Psoas muscle (tissue), 7 donors: ENCODE measurements at regions not wholly inside any gene's neighbourhood (a gene's known extent, or its start where the extent isn't known, plus 50 kb on each side); places are given as distances from the start of the nearest gene placed in this dataset.
A peak's percentile ranks its signal among the peaks of the same experiment; 100 is the strongest.

Experiments used
- ATAC-seq, 4 donors: fragments of 200-7000 bp; cut with Tn5 transposase; one replicate each; pipeline ENCODE4 v1.9.1; 2020; ENCODE audit warnings: moderate library complexity in 3 of 4, mild to moderate bottlenecking in 2 of 4
- DNase-seq, 2 donors: peaks; one replicate each; pipeline ENCODE4 v3.0.0-alpha.2; 2020
- H3K27ac ChIP-seq: fragments of 200-600 bp; one replicate; pipeline ENCODE4 v1.8.0; 2022
- H3K27me3 ChIP-seq, 3 donors: fragments of 200-600 bp in 1 of 3; one replicate each; pipeline versions ENCODE4 v1.6.1 to v1.8.0; 2013 to 2022; ENCODE audit warnings: low read length in 2 of 3, mild to moderate bottlenecking in 2 of 3, moderate library complexity in 1 of 3; ENCODE audit not compliant: insufficient read depth in 3 of 3
- H3K36me3 ChIP-seq, 2 donors: fragments of 200-600 bp in 1 of 2; one replicate each; pipeline versions ENCODE4 v1.6.1 to v1.8.0; 2013 to 2022; ENCODE audit warnings: low read depth in 1 of 2, mild to moderate bottlenecking in 1 of 2, moderate library complexity in 1 of 2; ENCODE audit not compliant: insufficient read depth in 1 of 2
- H3K4me1 ChIP-seq: fragments of 200-600 bp; one replicate; pipeline ENCODE4 v1.8.0; 2022
- H3K4me3 ChIP-seq: fragments of 200-600 bp; one replicate; pipeline ENCODE4 v1.8.0; 2022; ENCODE audit warnings: mild to moderate bottlenecking
- H3K9me3 ChIP-seq: fragments of 200-600 bp; one replicate; pipeline ENCODE4 v1.8.0; 2022
- WGBS, 3 donors: extraction: QIAGEN DNeasy Blood & Tissue Kit; methylation state at CpG; one replicate each; pipeline versions ENCODE4 v1.1.6 to v1.1.7; 2013; 5-methylcytosine and 5-hydroxymethylcytosine counted together
- intact Hi-C, 2 donors: fragments of 100-400 bp; cut with DNase I; formaldehyde crosslinking; loops; one replicate each; pipeline versions ENCODE4 v1.11.0 to v1.14.2; 2022
- TF ChIP-seq, protein P1 (sequence below): fragments of 200-600 bp; IDR thresholded peaks from one replicate; pipeline ENCODE4 v1.8.0; 2022; ENCODE audit warnings: antibody characterized with exemption
- donor health status: healthy with polysubstance abuse.
- donor health status: DM: no; HTN: no; CAD: no; lungs with moderate emphysema.
- donor health status: Bipolar disorder and iron deficiency.
- donor health status: healthy.
- donor health status: DM: yes; HTN: yes; CAD: no.
- donor health status: DM: no; HTN: no; CAD: no.
- donor health status: DM: yes; HTN: yes; CAD: no.

DNA sequence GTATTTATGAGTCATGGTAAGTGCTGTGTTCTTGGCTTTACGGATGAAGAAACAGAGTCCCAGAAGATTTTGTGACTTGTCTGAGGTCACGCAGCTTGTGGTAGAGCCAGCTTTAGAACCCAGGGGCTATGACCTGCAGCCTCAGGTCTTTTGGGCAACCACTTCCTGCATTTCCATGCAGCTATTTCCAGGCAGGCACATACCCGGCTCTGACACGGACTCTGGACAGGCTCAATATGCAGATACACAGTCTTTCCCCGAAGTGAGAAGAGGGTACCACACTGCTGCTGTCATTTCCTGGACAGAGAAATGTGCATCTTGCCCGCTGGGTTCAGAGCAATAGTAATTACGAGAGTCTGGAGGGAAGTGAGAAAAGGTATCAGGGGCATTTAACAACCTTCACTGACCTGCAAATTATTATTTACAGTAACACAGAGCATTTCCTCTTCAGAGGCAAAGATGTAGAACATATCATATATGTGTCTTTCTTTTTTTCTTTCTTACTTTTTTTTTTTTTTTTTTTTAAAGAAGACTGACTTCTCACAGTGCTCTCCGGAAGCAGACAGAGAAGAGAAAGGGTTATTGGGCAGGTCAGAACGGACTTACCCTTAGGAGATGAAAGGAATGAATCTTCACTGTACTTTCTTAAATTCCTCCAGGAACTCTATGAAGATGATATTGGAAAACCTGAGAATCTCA is 185.1 kb downstream of the CLIC5 start:
- 58 to 65% (median 59%) methylated on average over 9 of the region's 9 CpGs for WGBS, 3 donors
- Histone ChIP-seq H3K4me1 (no peaks in the 10 kb centered on the region), H3K9me3 (no peaks in the 10 kb centered on the region), H3K4me3 (no peak overlapping the region), H3K27ac (no peak overlapping the region), H3K27me3 (no peaks in the 10 kb centered on the region), H3K36me3 (no peaks in the 10 kb centered on the region)
- intact Hi-C loops: no loop called here
- TF ChIP-seq, protein P1, sequence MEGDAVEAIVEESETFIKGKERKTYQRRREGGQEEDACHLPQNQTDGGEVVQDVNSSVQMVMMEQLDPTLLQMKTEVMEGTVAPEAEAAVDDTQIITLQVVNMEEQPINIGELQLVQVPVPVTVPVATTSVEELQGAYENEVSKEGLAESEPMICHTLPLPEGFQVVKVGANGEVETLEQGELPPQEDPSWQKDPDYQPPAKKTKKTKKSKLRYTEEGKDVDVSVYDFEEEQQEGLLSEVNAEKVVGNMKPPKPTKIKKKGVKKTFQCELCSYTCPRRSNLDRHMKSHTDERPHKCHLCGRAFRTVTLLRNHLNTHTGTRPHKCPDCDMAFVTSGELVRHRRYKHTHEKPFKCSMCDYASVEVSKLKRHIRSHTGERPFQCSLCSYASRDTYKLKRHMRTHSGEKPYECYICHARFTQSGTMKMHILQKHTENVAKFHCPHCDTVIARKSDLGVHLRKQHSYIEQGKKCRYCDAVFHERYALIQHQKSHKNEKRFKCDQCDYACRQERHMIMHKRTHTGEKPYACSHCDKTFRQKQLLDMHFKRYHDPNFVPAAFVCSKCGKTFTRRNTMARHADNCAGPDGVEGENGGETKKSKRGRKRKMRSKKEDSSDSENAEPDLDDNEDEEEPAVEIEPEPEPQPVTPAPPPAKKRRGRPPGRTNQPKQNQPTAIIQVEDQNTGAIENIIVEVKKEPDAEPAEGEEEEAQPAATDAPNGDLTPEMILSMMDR: no peak
- no peak for ATAC-seq
- no peak for DNase-seq

DNA sequence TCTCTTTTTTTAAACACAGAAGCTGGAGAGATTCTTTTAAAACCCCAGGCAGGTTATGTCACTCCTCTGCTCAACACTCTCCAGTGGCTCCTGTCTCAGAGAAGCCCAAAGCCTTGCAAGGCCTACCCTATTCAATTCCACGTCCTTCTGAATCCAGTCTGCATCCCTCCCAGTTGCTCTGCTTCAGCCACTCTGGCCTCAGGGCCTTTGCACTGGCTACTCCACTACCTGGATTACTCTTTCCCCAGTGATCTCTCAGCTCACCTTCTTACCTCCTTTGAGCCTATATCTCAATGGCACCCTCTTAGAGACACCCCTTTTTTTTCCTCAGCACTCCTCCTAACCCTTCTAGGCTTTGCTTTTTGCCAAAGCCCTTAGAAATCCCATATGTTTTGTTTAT is 185.8 kb downstream of the CLIC5 start:
- Histone ChIP-seq H3K4me1 (no peaks in the 10 kb centered on the region), H3K36me3 (no peaks in the 10 kb centered on the region), H3K4me3 (no peak overlapping the region), H3K9me3 (no peaks in the 10 kb centered on the region), H3K27me3 (no peaks in the 10 kb centered on the region), H3K27ac (no peak overlapping the region)
- no peak for DNase-seq
- TF ChIP-seq, protein P1: no peak
- ATAC-seq: no peak
- 93 to 95% (median 95%) methylated on average over 1 of the region's 1 CpG for WGBS, 3 donors
- intact Hi-C loops: no loop called here

DNA sequence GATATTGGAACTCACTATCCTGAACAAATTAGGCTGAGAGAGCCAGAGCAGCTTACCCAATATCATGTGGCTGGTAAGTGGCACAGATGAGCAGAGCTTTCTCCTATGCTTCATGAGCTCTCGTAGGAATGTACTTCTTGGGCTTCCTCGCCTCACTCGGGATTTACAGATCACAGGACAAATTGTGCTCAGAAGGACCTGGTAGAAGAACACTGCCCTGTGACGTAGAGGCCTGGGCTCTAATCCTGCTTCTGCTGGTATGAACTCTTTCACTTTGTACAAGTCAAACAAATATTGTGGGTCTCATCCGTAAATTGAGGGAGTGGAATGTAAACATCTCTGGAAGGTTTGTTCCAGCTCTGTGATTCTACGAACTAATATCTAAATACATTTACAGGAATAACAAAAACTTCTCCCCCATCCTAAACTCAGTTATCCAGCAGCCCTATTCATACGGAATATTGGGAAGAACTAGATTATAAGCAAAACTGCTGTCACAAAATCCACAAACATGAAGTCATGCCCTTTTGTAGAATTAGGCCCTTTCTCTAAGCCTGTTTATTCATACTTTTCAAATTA is 187.6 kb downstream of the CLIC5 start:
- intact Hi-C loops: no loop called here
- no peaks in the 10 kb centered on the region for H3K27me3 ChIP-seq
- no peak overlapping the region for H3K4me3 ChIP-seq

DNA sequence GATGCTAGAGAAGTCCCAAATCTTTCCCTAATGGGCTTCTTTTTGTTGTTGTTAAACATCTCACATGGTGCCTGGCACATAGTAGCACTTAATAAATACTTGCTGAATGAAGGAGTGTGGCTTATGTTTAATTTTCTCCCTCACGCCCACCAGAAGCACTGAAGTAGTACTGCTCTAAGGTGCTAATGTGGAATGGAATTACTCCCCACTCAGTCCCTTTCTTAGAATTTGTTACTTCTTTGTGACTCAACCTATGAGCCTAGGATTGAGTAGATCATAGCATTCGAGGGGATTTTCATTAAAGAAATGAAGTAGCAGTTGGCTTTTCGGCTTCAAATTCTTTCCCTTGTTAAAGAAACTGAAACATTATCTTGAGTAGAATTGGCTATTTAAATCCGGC is 192.8 kb downstream of the CLIC5 start:
- intact Hi-C loops: no loop called here
- 78 to 82% (median 81%) methylated on average over 4 of the region's 4 CpGs for WGBS, 3 donors
- H3K9me3 ChIP-seq: no peaks in the 10 kb centered on the region
- DNase-seq (no peak), ATAC-seq (no peak)
- no peaks in the 10 kb centered on the region for H3K36me3 ChIP-seq
- H3K4me3 ChIP-seq: no peak overlapping the region
- no peak overlapping the region for H3K27ac ChIP-seq
- no peaks in the 10 kb centered on the region for H3K27me3 ChIP-seq
- TF ChIP-seq, protein P1: no peak
- no peaks in the 10 kb centered on the region for H3K4me1 ChIP-seq

More for the DNA sequence above, 187.6 kb downstream of the CLIC5 start:
- Histone ChIP-seq H3K4me1 (no peaks in the 10 kb centered on the region), H3K36me3 (no peaks in the 10 kb centered on the region), H3K27ac (no peak overlapping the region), H3K9me3 (no peaks in the 10 kb centered on the region)
- ATAC-seq: peak in 2 of 4 donors; percentile 11 to 35
- DNase-seq: no peak
- TF ChIP-seq, protein P1: no peak
- WGBS, 3 donors: 57 to 75% (median 59%) methylated on average over 7 of the region's 7 CpGs
